GM13977 (cell line): ENCODE measurements at regions not wholly inside any gene's neighbourhood (a gene's known extent, or its start where the extent isn't known, plus 50 kb on each side); places are given as distances from the start of the nearest gene placed in this dataset.

Source experiments
- DNase-seq: peaks from one replicate; pipeline ENCODE4 v3.0.0; 2012; ENCODE audit warnings: low spot score
- CTCF ChIP-seq: IDR thresholded peaks from 2 replicates; pipeline ENCODE4 v1.5.1; 2012; ENCODE audit warnings: mild to moderate bottlenecking, control low read depth; ENCODE audit not compliant: insufficient read depth; ENCODE audit errors: extremely low read depth, missing control alignments
- in situ Hi-C: fragments of 300-500 bp; cut with MboI; formaldehyde crosslinking; loops from one replicate; pipeline ENCODE4 v1.12.0; 2022; ENCODE audit warnings: low sequenced_read_pairs, low pct_unique_long_range_greater_than_20kb, mixed read lengths, inconsistent platforms; ENCODE audit not compliant: unreplicated experiment

GRCh38 chr15:26095710-26096330 lies 232.7 kb upstream of the ATP10A start:
- in situ Hi-C loops, result no loop called here
- no peak for DNase-seq
- no peak for TF ChIP-seq CTCF

- in situ Hi-C loops, result no loop called here
Measured at GRCh38 chr15:26091184-26091583, 228.1 kb upstream of the ATP10A start.

GRCh38 chr15:26087881-26088280 lies 224.8 kb upstream of the ATP10A start:
- no peak for DNase-seq
- TF ChIP-seq CTCF, result no peak
- in situ Hi-C loops, result no loop called here

More at GRCh38 chr15:26091184-26091583, 228.1 kb upstream of the ATP10A start:
- no peak for TF ChIP-seq CTCF
- DNase-seq, result no peak

- no peak for DNase-seq
- no peak for TF ChIP-seq CTCF
- in situ Hi-C loops, result no loop called here
Measured at GRCh38 chr15:26087395-26087794, 224.3 kb upstream of the ATP10A start.

- no peak for DNase-seq
- in situ Hi-C loops, result no loop called here
- no peak for TF ChIP-seq CTCF
Measured at GRCh38 chr15:26084771-26085170, 221.6 kb upstream of the ATP10A start.

GRCh38 chr15:26083896-26084295 lies 220.8 kb upstream of the ATP10A start:
- no peak for DNase-seq
- in situ Hi-C loops, result no loop called here
- no peak for TF ChIP-seq CTCF
